Lower lobe of right lung (tissue), 2 donors: ENCODE measurements at regions not wholly inside any gene's neighbourhood (a gene's known extent, or its start where the extent isn't known, plus 50 kb on each side); places are given as distances from the start of the nearest gene placed in this dataset.
"Not testable (repeated sequence)": the region's sequence is repeated elsewhere in the genome, so short reads cannot be mapped to it uniquely, and the experiment has no call there.

Experiments used
- ATAC-seq, 2 donors: fragments of 200-7000 bp; cut with Tn5 transposase; one replicate each; pipeline ENCODE4 v1.9.1; 2020 to 2022; ENCODE audit warnings: mild to moderate bottlenecking in 2 of 2, moderate library complexity in 2 of 2
- DNase-seq: peaks from one replicate; pipeline ENCODE4 v3.0.0-alpha.2; 2020
- H3K27ac ChIP-seq: fragments of 200-600 bp; one replicate; pipeline ENCODE4 v1.8.0; 2022
- H3K27me3 ChIP-seq: fragments of 200-600 bp; one replicate; pipeline ENCODE4 v1.8.0; 2022; ENCODE audit warnings: low read depth
- H3K36me3 ChIP-seq: fragments of 200-600 bp; one replicate; pipeline ENCODE4 v1.8.0; 2022; ENCODE audit warnings: mild to moderate bottlenecking
- H3K4me1 ChIP-seq: fragments of 200-600 bp; one replicate; pipeline ENCODE4 v1.8.0; 2022
- H3K4me3 ChIP-seq: fragments of 200-600 bp; one replicate; pipeline ENCODE4 v1.8.0; 2022; ENCODE audit warnings: mild to moderate bottlenecking
- H3K9me3 ChIP-seq: fragments of 200-600 bp; one replicate; pipeline ENCODE4 v1.8.0; 2022
- intact Hi-C: fragments of 100-400 bp; cut with DNase I; formaldehyde crosslinking; loops from one replicate; pipeline ENCODE4 v1.11.0; 2022
- TF ChIP-seq, protein P1 (sequence below): fragments of 200-600 bp; IDR thresholded peaks from one replicate; pipeline ENCODE4 v1.8.0; 2022; ENCODE audit warnings: antibody characterized with exemption, mild to moderate bottlenecking
- donor health status: DM: no; HTN: yes; CAD: no; lungs with severe emphysema.

DNA sequence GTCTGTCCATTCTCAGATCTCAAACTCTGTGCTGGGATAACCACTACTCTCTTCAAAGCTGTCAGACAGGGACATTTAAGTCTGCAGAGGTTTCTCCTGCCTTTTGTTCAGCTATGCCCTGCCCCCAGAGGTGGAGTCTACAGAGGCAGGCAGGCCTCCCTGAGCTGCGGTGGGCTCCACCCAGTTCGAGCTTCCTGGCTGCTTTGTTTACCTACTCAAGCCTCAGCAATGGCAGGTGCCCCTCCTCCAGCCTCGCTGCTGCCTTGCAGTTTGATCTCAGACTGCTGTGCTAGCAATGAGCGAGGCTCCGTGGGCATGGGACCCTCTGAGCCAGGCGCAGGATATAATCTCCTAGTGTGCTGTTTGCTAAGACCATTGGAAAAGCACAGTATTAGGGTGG is 53.1 kb upstream of the HUNK start:
- intact Hi-C loops, H3K4me3 ChIP-seq, H3K36me3 ChIP-seq, DNase-seq, H3K27me3 ChIP-seq, H3K27ac ChIP-seq, H3K9me3 ChIP-seq, H3K4me1 ChIP-seq, ATAC-seq: not testable (repeated sequence)

DNA sequence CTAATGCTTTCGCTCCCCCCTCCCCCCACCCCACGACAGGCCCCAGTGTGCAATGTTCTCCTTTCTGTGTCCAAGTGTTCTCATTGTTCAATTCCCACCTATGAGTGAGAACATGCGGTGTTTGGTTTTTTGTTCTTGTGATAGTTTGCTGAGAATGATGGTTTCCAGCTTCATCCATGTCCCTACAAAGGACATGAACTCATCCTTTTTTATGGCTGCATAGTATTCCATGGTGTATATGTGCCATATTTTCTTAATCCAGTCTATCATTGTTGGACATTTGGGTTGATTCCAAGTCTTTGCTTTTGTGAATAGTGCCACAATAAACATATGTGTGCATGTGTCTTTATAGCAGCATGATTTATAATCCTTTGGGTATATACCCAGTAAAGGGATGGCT is 58.5 kb upstream of the HUNK start:
- H3K9me3 ChIP-seq, DNase-seq, intact Hi-C loops, H3K27ac ChIP-seq, H3K36me3 ChIP-seq, H3K27me3 ChIP-seq, H3K4me3 ChIP-seq, H3K4me1 ChIP-seq, ATAC-seq: not testable (repeated sequence)

DNA sequence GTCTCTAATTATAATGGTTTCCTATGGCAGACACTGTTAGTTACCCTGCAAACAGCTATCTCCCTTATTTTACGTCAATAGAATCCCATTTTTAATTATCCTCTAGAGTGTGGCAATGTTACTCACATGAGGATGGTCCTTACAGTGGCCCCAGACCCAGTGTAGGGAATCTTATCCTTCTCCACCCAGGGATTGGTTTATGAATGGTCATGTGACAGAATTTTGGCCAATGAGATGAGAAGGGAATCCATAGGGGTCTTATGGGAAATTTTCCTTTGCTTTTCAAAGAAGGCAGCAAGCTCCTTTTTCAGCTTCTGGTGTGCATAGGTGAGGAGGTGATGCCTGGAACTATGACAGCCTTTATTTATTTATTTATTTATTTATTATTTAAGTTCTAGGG is 59.0 kb upstream of the HUNK start:
- ATAC-seq: no peak
- H3K27me3 ChIP-seq: no peaks in the 10 kb centered on the region
- TF ChIP-seq, protein P1, sequence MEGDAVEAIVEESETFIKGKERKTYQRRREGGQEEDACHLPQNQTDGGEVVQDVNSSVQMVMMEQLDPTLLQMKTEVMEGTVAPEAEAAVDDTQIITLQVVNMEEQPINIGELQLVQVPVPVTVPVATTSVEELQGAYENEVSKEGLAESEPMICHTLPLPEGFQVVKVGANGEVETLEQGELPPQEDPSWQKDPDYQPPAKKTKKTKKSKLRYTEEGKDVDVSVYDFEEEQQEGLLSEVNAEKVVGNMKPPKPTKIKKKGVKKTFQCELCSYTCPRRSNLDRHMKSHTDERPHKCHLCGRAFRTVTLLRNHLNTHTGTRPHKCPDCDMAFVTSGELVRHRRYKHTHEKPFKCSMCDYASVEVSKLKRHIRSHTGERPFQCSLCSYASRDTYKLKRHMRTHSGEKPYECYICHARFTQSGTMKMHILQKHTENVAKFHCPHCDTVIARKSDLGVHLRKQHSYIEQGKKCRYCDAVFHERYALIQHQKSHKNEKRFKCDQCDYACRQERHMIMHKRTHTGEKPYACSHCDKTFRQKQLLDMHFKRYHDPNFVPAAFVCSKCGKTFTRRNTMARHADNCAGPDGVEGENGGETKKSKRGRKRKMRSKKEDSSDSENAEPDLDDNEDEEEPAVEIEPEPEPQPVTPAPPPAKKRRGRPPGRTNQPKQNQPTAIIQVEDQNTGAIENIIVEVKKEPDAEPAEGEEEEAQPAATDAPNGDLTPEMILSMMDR: no peak
- intact Hi-C loops: no loop called here
- no peaks in the 10 kb centered on the region for H3K9me3 ChIP-seq
- no peaks in the 10 kb centered on the region for H3K36me3 ChIP-seq
- no peak overlapping the region for H3K4me3 ChIP-seq
- no peaks in the 10 kb centered on the region for H3K4me1 ChIP-seq
- H3K27ac ChIP-seq: no peak overlapping the region
- DNase-seq: no peak

DNA sequence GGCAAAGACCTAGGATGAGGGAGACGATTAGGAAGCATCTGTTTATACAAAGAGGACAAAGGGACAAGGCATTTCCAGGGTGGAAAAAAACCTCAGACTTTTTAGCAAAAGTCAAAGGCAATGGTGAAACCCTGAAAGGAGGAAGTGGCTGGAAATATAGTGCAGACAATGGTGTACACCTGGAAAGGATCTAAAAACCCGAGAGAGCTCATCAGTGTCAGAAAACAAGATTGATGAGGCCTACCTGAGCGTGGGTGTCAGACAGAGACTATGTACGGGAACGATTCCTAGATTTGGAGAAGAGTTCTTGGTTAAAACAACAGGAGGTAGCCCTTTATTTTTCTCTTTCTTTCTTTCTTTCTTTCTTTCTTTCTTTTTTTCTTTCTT is 68.8 kb upstream of the HUNK start:
- TF ChIP-seq, protein P1: no peak
- H3K4me3 ChIP-seq: no peak overlapping the region
- ATAC-seq: peak in 1 of 2 donors; percentile 1
- intact Hi-C loops: no loop called here
- H3K27ac ChIP-seq: peak overlapping the region; percentile 62
- peaks cover 5% of the 10 kb centered on the region for H3K4me1 ChIP-seq
- peaks cover 13% of the 10 kb centered on the region for H3K27me3 ChIP-seq
- H3K36me3 ChIP-seq: no peaks in the 10 kb centered on the region
- no peaks in the 10 kb centered on the region for H3K9me3 ChIP-seq
- no peak for DNase-seq

DNA sequence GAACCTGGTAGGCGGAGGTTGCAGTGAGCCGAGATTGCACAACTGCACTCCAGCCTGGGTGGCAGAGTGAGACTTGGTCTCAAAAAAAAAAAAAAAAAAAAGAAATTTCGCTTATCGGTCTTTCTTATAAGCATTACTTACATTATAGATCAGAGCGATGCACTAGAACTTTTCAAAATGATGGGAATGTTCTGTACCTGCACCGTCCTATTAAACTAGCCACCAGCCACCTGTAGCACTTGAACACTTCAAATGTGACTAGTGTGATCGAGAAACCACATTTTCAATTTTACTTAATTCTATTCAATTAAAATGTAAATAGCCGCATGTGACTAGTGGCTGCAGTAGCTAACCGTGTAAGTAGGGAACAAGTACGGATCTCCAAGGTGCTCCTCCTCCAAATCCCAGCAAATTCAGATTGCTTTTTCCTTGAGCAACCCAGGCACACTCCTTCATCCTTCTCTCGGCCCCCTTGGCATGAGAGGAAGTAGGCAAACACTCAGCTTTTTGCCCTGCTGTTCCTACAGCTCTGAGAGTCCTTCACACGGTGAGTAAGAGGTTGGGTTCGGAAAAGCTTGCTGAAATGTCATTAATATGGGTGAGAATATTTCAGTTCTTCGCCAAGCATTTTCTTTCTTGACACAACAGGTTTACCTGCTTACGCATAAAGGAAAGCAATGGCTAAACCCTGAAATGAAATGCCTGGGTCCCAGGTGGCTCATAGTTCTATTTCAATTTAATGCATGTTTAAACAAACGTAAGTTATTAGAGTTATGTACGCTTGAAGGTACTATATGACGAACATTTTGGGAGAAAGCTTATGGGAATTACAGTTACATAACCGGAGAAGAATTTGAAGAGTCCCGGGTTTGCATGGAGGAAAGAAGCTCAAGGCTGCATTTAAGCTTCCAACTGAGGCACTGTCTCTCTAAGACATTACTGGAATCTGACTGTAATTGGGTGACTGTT is 69.5 kb upstream of the HUNK start:
- Histone ChIP-seq H3K27me3 (peaks cover 13% of the 10 kb centered on the region), H3K9me3 (no peaks in the 10 kb centered on the region), H3K27ac (peak overlapping the region; percentile 62), H3K4me3 (no peak overlapping the region), H3K36me3 (no peaks in the 10 kb centered on the region), H3K4me1 (peaks cover 5% of the 10 kb centered on the region)
- ATAC-seq: peak; percentile 92 to 95
- peak; percentile 55 for DNase-seq
- TF ChIP-seq, protein P1: no peak
- intact Hi-C loops: no loop called here

DNA sequence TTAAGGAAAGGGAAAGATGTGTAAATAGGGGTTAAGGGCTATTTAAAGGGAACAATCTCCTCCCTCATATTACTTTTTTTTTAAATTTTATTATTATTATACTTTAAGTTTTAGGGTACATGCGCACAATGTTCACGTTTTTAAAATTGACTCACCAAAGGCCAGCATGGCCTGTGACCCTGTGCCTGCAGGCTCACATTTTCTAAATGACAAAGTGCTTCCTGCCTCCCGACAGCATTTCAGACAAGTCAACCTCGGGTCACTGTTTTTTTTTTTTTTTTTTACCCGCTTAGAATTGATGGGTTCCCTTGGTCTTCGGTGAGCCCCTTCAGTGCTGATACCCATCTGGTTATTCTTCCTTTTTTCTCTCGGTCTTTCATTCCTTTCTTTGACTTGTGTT is 70.4 kb upstream of the SCAF4 start:
- intact Hi-C loops: no loop called here
- no peak overlapping the region for H3K27ac ChIP-seq
- ATAC-seq (no peak), DNase-seq (no peak)
- no peaks in the 10 kb centered on the region for H3K36me3 ChIP-seq
- H3K9me3 ChIP-seq: no peaks in the 10 kb centered on the region
- H3K4me1 ChIP-seq: peaks cover 5% of the 10 kb centered on the region
- TF ChIP-seq, protein P1: no peak
- no peak overlapping the region for H3K4me3 ChIP-seq
- peaks cover 13% of the 10 kb centered on the region for H3K27me3 ChIP-seq
